OCI-LY3 (cell line): ENCODE measurements at regions not wholly inside any gene's neighbourhood (a gene's known extent, or its start where the extent isn't known, plus 50 kb on each side); places are given as distances from the start of the nearest gene placed in this dataset.
A peak's percentile ranks its signal among the peaks of the same experiment; 100 is the strongest.

ENCODE experiments used
- H2AFZ ChIP-seq: fragments of 200-600, 300-600 bp; shearing (Covaris generic); 2 replicates; pipeline ENCODE4 v1.6.0; 2014; ENCODE audit warnings: antibody characterized with exemption, low read depth, low read length
- H3K27ac ChIP-seq: fragments of 200-600, 300-600 bp; sonication (generic); 2 replicates; pipeline ENCODE4 v1.5.1; 2014; ENCODE audit warnings: mild to moderate bottlenecking, low read length, moderate library complexity, mixed read lengths
- H3K27me3 ChIP-seq: fragments of 200-600, 300-600 bp; sonication (generic); 2 replicates; pipeline ENCODE4 v1.6.1; 2014; ENCODE audit warnings: low read depth, low read length, mixed read lengths
- H3K36me3 ChIP-seq: fragments of 200-600, 300-600 bp; sonication (generic); replicated peaks from 2 replicates; pipeline ENCODE3; 2014; ENCODE audit warnings: low read depth, low read length, mixed read lengths
- H3K4me1 ChIP-seq: fragments of 300-600, 200-600 bp; sonication (generic); 2 replicates; pipeline ENCODE4 v1.6.1; 2014; ENCODE audit warnings: low read length, mixed read lengths
- H3K4me2 ChIP-seq: fragments of 200-600, 300-600 bp; sonication (generic); 2 replicates; pipeline ENCODE4 v1.6.1; 2014; ENCODE audit warnings: low read length, mixed read lengths
- H3K4me3 ChIP-seq: fragments of 300-600, 200-600 bp; sonication (generic); 2 replicates; pipeline ENCODE4 v1.5.1; 2014; ENCODE audit warnings: antibody characterized with exemption, mild to moderate bottlenecking, low read length, moderate library complexity
- H3K79me2 ChIP-seq: fragments of 300-600, 200-600 bp; shearing (Covaris generic); 2 replicates; pipeline ENCODE4 v1.6.1; 2014; ENCODE audit warnings: mild to moderate bottlenecking, low read length, mixed read lengths
- H3K9ac ChIP-seq: fragments of 300-600, 200-600 bp; shearing (Covaris generic); 2 replicates; pipeline ENCODE4 v1.6.0; 2014; ENCODE audit warnings: mild to moderate bottlenecking, low read length, moderate library complexity
- H3K9me3 ChIP-seq: fragments of 200-600, 300-600 bp; shearing (Covaris generic); 2 replicates; pipeline ENCODE4 v1.6.1; 2014; ENCODE audit warnings: low read length, mixed read lengths; ENCODE audit not compliant: insufficient read depth
- H4K20me1 ChIP-seq: fragments of 200-600, 300-600 bp; sonication (generic); 2 replicates; pipeline ENCODE4 v1.6.1; 2016; ENCODE audit warnings: low read length, mixed read lengths; ENCODE audit not compliant: insufficient read depth
- CTCF ChIP-seq: fragments of 200-600, 300-600 bp; sonication (generic); IDR thresholded peaks from 2 replicates; pipeline ENCODE4 v1.5.1; 2014; ENCODE audit warnings: antibody characterized with exemption, low read length, low read depth
- EZH2phosphoT487 ChIP-seq: fragments of 200-600 bp; shearing (Covaris generic); IDR thresholded peaks from 2 replicates; pipeline ENCODE4 v1.6.1; 2018; ENCODE audit warnings: antibody characterized with exemption, mixed run types, low read depth

GRCh38 chrX:40406330-40406859 lies 174.4 kb upstream of the ATP6AP2 start:
- Histone ChIP-seq H3K27me3 (no peaks in the 10 kb centered on the region), H2AFZ (no peak overlapping the region), H4K20me1 (no peaks in the 10 kb centered on the region), H3K9me3 (no peaks in the 10 kb centered on the region), H3K4me2 (peak overlapping the region; percentile 27), H3K4me1 (peaks cover 33% of the 10 kb centered on the region), H3K36me3 (no peaks in the 10 kb centered on the region), H3K27ac (peak overlapping the region; percentile 19; the same call in 1 of the 2 replicates), H3K9ac (no peak overlapping the region), H3K79me2 (no peaks in the 10 kb centered on the region), H3K4me3 (no peak overlapping the region)
- TF ChIP-seq CTCF (no peak), EZH2phosphoT487 (no peak)

- TF ChIP-seq CTCF (no peak), EZH2phosphoT487 (no peak)
- Histone ChIP-seq H2AFZ (no peak overlapping the region), H3K9ac (no peak overlapping the region), H3K36me3 (no peaks in the 10 kb centered on the region), H4K20me1 (no peaks in the 10 kb centered on the region), H3K4me2 (no peak overlapping the region), H3K9me3 (no peaks in the 10 kb centered on the region), H3K27ac (no peak overlapping the region), H3K4me1 (peaks cover 33% of the 10 kb centered on the region), H3K79me2 (no peaks in the 10 kb centered on the region), H3K4me3 (no peak overlapping the region), H3K27me3 (no peaks in the 10 kb centered on the region)
These were observed 175.4 kb upstream of the ATP6AP2 start for GRCh38 chrX:40405399-40405798.

- H2AFZ ChIP-seq, result no peak overlapping the region
- no peaks in the 10 kb centered on the region for H3K9me3 ChIP-seq
- H3K27ac ChIP-seq, result no peak overlapping the region
- H3K79me2 ChIP-seq, result no peaks in the 10 kb centered on the region
- no peak for TF ChIP-seq CTCF
- H3K4me1 ChIP-seq, result peaks cover 33% of the 10 kb centered on the region
- peak overlapping the region; percentile 69 for H3K4me2 ChIP-seq
- H3K9ac ChIP-seq, result peak overlapping the region; percentile 41; the same call in 1 of the 2 replicates
- no peaks in the 10 kb centered on the region for H3K27me3 ChIP-seq
- no peaks in the 10 kb centered on the region for H3K36me3 ChIP-seq
- no peak overlapping the region for H3K4me3 ChIP-seq
- no peaks in the 10 kb centered on the region for H4K20me1 ChIP-seq
These were observed 177.0 kb upstream of the ATP6AP2 start for GRCh38 chrX:40403757-40404156.

GRCh38 chrX:40402831-40403533 lies 177.8 kb upstream of the ATP6AP2 start:
- H3K9ac ChIP-seq, result peak overlapping the region; percentile 41; the same call in 1 of the 2 replicates
- peak overlapping the region; percentile 88 for H2AFZ ChIP-seq
- no peaks in the 10 kb centered on the region for H4K20me1 ChIP-seq
- H3K4me1 ChIP-seq, result peaks cover 33% of the 10 kb centered on the region
- peak overlapping the region; percentile 69 for H3K4me2 ChIP-seq
- H3K36me3 ChIP-seq, result no peaks in the 10 kb centered on the region
- no peaks in the 10 kb centered on the region for H3K9me3 ChIP-seq
- 0 out of 2 replicates have a peak overlapping the region, but pooled peaks have one; percentile 7 for H3K27ac ChIP-seq
- no peaks in the 10 kb centered on the region for H3K79me2 ChIP-seq
- no peak for TF ChIP-seq CTCF
- H3K4me3 ChIP-seq, result peak overlapping the region; percentile 49
- H3K27me3 ChIP-seq, result no peaks in the 10 kb centered on the region
